NCI-H1092 treated with DMSO at 0.1 percent for 48 hours (cell line): ENCODE measurements at regions not wholly inside any gene's neighbourhood (a gene's known extent, or its start where the extent isn't known, plus 50 kb on each side); places are given as distances from the start of the nearest gene placed in this dataset.

Experiments
- DNase-seq: peaks from one replicate; lab custom pipeline; 2025; lab: John Stamatoyannopoulos, UW

DNA sequence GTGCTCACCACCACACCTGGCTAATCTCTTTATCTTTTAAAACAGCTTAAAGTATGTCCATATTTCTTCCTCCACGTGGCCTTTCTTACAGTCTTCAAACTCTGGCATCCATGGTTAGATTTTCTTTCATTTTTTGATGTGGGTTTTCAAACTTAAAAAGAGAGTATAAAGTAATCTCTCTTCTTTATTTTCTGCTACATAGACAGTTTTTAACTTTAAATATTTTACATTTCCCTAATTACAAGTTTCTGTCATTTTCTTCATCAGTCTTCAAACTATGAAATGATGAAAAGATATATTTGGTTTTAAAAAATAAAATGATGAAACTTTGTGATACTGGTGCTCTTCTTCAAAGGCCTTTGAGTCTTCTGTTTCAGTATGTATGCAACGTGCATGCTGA, 143.5 kb upstream of the ESRRG start:
- DNase-seq: no peak

- no peak for DNase-seq
Observed at GRCh38 chr1:216855810-216856209, 132.6 kb upstream of the ESRRG start.

- DNase-seq: no peak
Observed at GRCh38 chr1:216854836-216855484, 131.7 kb upstream of the ESRRG start.

DNA sequence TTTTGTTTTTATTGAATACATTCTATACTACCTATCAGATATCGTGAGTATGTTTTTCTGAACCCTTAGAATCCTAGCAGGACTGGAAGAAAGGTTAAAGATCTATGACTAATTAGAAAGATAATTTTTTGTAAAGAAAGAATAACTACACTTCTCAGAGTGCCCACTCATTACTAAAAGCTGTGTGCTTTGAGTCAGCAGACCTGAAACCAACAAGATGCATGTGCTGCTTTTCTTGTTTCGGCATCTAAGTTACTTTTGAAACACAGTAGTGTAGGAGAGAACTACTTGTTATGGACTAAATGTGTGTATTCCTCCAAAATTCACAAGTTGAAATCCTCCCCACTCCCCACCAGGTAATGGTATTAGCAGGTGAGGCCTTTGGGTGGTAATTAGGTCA, 127.8 kb upstream of the ESRRG start:
- DNase-seq: no peak

DNA sequence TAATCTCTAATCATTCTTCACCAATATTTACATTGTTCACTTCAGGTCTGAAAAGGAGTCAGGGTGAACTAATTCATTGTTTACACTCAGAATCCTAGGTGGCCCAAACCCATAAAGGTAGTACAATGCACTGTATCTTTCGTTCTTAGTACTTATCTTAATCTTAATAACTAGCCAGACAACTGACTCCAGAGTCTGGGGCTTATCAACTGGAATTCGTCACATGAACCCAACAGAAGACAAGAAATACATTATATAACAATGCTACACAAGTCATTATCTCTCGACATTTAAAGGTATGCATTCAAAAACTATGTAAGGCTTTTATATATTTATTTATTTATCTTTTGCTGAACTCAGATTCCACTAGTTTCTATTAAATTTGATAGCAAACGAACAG, 125.9 kb upstream of the ESRRG start:
- DNase-seq: no peak

GRCh38 chr1:216847397-216848036, 124.3 kb upstream of the ESRRG start:
- no peak for DNase-seq

GRCh38 chr1:216846339-216846738, 123.1 kb upstream of the ESRRG start:
- no peak for DNase-seq

- DNase-seq: no peak
Observed at GRCh38 chr1:216843409-216843808, 120.2 kb upstream of the ESRRG start.

DNA sequence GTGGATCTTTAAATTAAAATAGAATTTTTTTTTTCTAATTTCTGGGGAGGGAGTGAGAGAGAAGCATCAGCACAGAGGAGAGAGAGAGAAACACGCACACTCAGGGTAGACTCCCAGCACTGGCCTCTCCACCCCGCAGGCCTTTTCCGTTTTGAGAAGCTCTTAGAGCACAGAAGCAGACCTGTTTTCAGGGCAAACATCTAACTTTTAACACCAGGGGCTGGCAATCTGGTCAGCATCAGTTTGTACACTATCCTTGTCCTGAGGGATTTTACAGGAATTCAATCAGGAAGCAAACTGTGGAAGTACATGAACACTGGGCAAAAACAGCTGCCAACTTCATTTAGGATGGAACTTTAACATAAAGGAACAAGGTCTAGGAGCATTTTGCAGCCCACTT, 117.9 kb upstream of the ESRRG start:
- DNase-seq: no peak

GRCh38 chr1:216836316-216836715, 113.1 kb upstream of the ESRRG start:
- DNase-seq: peak; percentile 59

- no peak for DNase-seq
Observed at GRCh38 chr1:216833509-216833908, 110.3 kb upstream of the ESRRG start.

GRCh38 chr1:216832192-216832591, 109.0 kb upstream of the ESRRG start:
- no peak for DNase-seq

GRCh38 chr1:216830424-216831210, 107.4 kb upstream of the ESRRG start:
- no peak for DNase-seq

- no peak for DNase-seq
Observed at GRCh38 chr1:216827251-216827650, 104.0 kb upstream of the ESRRG start.

GRCh38 chr1:216826646-216827045, 103.4 kb upstream of the ESRRG start:
- DNase-seq: no peak

DNA sequence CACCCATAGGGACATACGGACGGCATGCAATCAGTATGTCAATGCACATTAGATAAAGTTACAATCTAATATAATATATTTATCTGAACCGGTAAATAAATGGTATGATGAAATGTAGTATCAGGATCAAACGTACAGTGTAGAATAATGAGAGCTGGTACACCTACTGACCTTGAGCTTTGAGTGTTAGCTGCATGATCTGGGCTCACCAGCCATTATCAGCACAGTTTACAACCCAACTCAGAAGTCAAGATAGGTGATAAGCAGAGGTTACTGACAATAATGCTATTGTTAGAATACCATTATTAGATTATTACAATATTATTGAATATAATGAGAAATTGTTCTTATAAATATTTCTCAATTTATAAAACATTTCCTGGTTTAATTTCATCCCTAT, 103.0 kb upstream of the ESRRG start:
- no peak for DNase-seq

DNA sequence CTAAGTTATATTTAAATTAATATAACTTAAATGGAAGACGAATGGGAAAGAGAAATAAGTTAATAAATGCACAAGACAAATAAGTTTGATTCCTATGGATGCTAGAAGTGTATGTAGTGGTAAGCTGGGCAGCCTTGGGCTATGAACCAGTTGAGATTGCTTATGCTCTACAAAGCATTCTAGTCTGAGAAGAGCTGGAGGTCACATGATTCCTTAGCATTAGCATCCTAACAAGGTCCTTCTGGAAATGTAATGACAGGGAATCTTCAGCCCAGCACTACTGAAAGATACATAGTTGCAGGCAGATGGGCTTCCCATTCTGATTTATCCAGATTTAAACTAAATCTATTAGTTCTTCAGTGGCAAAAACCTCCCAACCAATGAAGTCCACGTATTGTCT, 102.3 kb upstream of the ESRRG start:
- DNase-seq: no peak

DNA sequence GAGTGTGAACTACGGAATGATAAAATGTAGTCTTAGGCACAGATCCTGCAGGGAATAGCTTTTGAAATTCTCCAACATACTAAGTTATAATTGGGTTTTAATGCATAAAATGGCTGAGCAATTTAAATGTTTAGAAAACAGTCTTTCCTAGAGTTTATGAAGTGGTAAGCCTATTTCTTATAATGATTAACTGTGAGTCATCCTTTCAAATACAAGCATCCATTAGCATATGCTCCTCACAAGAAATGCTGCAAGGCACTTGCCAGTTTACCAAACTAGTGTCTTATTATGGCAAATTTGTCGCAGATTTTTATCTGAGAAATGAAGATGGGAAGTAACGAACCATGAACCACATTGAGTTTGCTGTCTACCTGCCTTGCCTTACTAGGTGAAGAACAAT, 101.3 kb upstream of the ESRRG start:
- no peak for DNase-seq

DNA sequence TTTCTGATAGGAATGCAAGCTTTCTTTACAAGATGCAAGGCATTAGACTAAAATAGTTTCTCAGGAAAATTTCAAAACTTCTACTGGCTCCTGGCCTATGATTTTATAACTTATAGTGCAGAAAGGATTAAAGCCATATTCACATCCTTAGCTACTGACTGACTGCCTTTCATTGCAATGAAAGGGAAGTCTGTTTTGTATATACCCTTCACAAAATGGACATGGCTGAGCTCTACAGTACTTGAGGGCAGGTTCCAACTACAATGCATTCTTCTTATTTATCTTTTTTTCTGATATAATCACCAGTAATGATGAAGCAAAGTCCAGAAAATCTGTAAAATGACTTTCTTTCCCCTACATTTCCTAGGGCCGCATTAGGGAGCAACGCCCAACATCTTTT, 100.5 kb upstream of the ESRRG start:
- DNase-seq: no peak

- DNase-seq: peak; percentile 49
Observed at GRCh38 chr1:216822480-216822879, 99.3 kb upstream of the ESRRG start.

- DNase-seq: no peak
Observed at GRCh38 chr1:216820345-216820744, 97.1 kb upstream of the ESRRG start.

GRCh38 chr1:216818284-216818683, 95.1 kb upstream of the ESRRG start:
- DNase-seq: no peak
